Fibroblast of the conjunctiva (primary cell): ENCODE measurements at regions not wholly inside any gene's neighbourhood (a gene's known extent, or its start where the extent isn't known, plus 50 kb on each side); places are given as distances from the start of the nearest gene placed in this dataset.

Experiments used
- DNase-seq: peaks from one replicate; pipeline ENCODE4 v3.0.0-alpha.2; 2010; ENCODE audit warnings: low read depth

DNA sequence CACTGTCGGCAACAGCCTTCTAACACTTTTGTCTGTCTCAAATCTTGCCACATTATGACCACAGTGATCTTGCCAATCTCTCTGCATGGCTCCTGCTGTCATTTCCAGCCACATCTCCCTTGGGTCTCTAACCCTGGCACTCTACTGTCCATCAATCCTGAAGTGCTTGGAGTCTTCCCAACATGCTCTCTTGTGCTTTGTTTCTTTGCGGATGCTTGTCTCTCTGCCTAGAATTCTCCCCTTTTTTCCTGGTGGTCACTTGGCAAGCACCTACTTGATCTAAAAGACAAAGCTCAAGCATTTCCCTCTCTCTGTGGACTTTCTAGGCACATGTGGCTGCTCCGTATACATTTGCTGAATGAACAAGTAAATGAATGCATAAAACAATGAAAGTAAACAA lies 290.7 kb upstream of the MAP3K7 start:
- no peak for DNase-seq

DNA sequence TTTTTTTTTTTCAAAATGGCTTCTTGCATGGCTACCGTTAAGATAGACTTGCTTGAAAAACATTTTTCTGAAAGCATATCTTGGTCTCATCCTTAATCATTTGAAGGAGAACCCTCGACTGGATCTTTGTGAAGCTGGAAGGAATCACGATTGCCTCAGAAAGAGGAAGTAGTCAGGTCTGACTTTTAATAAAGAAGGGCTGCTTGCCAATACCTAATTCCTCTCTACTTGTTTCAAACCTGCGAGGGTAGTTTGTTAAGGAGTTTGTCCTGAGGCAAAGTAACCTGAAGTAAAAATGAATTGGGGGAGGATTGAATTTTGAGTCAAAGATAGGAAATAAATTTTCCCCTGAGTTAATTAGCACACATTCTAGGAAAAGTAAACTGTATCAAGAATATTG lies 288.1 kb upstream of the MAP3K7 start:
- DNase-seq, result no peak

DNA sequence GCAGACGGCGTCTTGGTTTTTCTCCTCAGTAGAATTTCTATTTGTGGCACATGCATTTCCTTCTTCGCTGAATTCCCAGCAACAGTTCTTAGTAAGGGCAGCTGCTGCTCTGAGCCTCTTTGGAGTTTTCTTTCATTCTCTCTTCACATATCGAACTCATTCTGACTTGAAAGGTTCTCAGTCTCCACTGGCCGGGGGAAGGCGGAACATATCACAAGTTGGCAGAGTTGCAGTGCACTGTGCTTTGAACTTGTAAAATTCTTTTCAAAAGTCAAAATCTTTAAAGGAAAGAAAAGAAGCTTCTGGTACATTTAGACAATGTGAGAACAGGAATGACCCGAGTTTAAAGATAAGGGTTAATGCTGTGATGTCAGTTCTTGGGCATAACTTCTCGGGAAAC lies 286.1 kb upstream of the MAP3K7 start:
- DNase-seq, result no peak

DNA sequence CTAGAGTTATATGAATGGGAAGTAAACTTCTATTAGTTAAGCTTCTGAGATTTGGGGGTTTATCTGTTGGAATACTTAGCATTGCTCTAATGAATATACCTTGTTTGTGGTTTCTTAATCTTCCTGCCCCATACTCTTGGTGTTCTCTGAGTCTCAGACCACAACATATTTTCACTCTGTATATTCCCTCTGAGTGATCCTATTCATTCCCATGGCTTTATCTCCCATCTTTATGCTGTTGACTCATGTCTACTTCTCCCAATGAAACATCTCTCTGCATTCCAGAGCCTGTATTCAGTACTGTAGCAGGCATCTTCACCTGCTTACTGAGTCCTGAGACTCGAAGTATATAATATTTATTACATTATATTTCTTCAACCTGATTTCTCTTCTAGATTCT lies 283.7 kb upstream of the MAP3K7 start:
- DNase-seq, result no peak

DNA sequence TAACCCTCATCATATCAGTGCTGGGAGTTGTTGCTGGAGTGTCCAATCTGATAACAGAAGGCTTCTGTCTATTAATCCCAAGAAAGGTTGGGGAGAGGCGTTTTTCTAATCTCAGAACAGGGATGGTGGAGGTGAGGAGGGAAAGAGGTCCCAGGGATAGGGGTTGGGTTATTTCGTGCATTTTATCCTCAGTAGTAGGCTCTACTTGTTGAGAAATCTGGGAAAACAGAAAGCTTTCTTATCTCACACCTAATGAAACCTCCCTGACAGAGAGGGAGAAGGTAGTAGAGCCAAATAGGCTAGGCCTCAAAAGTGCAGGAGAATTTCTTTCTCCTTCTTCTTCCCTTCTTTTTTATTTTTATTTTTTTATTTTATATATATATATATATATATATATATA lies 281.8 kb upstream of the MAP3K7 start:
- DNase-seq, result no peak

DNA sequence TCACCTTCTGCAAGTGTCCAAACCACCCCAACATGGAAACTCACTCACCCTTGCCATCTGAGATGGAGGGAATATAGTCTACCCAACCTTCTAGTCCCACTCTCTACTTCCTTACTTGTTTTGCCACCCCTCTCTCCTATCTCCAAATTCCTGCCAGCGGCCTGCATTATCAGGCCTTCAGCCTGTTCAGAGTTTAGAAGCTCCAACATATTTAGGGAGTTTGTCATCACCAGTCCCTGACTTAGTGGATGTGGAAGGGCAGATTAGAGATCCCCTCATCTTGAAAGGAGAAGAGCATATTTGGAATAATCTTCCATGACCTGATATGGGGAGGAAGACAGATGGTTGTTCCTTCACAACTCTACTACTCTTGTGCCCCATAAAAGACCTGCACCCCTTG lies 281.4 kb upstream of the MAP3K7 start:
- DNase-seq, result no peak

DNA sequence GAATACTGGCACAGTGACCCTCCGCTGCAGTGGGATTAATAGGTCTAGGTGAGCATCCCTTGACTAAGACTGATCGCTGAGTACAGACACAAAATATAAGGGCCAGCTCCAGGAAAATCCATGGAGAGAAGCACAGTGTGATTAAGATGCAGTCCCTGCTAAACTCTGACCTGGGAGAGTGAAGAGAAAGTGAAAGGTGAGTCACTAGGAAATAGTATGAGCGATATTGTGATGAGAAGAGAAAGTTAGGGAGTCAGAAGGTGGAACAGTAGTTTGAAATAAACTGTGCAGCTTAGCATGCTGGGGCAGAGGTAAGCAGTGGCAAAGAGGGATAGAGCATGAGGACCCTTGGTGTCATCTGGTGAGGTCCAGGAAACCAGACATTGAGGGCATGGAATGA lies 278.6 kb upstream of the MAP3K7 start:
- no peak for DNase-seq

DNA sequence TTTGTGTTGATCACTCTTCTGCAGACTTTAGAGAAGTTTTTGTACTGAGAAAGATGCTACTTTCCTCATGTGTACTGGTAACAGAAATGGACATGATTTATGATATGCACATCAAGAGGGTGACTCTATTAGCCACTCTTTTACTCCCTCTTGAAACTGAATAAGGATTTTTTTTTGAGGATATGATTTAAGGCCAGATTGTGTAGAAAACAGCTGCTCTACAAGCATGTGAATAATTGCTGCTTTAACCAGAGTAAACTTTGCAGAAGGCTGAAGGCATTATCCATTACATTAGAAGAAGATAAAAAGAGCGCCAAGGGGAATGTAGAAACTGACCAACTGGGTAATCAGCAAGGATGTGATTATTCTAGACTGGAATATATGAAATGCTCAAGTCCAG lies 276.2 kb upstream of the MAP3K7 start:
- DNase-seq, result no peak

DNA sequence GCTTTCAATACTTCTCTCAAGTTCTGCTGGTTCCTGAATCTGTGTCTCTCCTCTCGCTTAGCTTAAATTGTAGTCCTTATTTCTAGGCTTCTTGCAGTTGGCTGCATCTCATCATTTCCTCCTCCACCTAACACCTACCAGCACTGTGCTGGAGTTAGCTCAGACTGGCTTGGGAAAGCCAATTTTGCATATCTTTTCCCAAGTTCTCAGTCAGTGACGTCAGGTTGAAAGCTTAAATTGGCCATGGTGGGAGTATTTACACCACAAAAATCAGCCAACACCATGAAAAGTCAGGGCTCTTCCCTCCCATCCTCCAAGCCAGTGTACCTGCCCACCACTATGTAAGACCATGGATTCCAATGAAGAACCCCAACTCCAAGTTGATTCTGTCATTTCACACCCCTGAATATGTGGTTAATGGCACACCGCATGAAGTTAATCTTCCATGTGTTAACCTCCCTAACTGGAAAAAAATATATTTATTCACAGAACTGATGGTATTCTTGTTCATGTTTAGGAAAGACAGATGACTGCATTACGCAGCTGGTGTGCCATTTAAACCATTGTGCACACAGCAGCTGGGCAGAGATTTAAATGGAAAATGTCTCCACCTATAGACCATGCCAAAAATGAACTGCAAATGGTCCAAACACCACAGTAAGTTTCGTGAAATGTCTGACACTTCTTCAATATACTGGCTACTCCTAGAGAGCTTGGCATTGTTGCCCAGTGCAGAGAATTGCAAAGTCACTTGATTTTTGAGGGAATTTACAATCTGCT lies 274.1 kb upstream of the MAP3K7 start:
- no peak for DNase-seq

DNA sequence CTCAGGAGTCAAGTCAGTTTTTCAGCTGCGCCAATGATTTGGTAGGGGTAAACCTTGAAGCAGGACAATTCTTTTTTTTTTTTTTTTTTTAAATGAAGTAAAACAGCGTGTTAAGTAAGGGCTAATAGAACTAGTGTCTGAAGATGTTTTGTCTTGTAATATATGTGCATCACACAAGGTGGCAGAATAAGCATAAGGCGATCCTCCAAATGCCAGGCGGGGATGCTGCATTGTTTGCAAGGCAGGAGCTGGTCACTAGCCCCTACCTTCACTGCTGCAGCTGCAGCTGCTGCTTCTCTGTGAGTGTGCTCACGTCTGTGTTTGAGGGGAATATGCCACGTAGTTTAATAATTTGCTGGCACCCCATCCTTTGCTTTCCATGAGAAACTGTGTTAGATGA lies 272.7 kb upstream of the MAP3K7 start:
- no peak for DNase-seq

DNA sequence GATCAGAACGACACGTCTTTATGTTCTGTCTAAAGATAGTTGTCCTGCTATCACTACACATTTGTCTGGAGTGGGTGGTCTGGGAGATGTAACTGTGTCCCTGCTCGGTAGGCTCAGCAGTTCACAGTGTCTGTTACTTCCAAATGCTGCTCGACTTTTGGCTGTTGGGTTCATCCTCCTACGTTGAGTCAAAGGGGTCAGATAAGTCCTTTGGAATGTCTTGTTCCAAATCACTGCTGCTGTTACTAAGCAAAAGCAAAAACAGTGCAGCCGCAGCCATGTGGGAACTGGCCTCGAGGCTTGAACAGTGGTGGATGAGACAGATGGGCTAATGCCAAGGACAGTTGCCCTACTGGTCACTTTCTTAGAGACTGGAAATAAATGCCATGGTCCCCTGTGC lies 272.2 kb upstream of the MAP3K7 start:
- DNase-seq, result no peak

DNA sequence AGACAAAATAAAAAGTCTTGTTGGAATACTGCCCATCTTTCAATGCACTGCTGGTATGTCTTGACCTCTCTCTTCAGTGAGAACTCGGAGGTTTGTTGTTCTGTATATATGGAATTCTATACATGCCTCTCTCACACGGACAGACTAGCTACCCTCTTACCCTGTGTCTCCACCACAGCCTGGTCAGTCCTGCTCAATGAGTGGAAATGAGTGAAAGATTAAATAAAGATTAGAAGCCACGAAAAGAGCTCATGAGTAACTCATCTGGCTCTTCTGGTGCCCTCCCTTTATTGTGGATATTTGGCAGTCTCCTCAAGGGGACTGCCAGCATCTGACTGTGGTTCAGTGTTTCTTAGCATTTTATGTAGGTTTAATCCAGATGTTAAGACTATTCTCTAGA lies 262.8 kb upstream of the MAP3K7 start:
- DNase-seq, result no peak

DNA sequence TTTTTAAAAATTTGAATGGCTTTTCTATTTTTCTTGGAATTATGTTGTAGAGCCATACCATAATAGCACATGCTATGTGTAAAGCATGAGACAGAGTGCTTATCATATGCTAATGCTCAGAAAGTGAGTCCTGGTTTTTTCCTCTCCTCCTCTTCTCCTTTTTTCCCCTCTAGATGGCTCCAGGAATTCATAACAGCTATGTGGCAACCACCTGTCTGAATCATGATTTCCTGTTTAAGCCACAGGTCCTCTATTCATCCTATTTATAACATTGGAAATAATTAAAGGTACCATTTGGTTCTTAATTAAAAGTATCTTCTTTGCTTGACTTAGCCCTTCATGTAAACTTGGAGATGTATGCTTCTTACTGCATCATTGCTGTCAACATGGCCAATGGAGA lies 260.0 kb upstream of the MAP3K7 start:
- DNase-seq, result no peak

DNA sequence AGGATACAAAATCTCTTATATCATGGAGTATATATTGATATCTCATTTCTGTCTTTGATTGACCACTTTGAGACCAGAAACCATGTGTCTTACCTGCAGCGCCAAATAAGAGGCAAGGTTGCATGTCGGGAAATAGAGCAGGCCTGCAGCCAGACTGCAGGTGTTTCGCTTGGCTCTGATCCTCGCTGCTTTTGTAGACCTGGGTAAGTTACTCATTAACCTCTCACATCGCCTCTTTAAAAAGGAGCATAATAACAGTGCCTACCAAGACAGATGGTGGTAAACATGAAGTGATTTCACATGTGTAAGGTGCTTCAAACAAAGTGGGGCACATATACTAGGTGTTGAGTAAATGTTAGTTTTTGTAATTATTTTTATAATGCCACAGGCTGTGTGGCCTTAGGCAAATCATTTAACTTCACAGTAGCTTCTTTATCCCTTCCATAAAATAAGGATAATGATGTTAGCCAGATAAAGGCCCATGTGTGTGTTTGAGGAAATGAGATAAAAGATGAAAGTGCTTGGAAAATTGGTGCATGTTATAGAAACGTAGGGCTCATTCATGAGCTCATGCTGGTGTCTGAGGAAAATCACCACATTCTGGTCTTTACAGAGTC lies 248.8 kb upstream of the MAP3K7 start:
- no peak for DNase-seq

DNA sequence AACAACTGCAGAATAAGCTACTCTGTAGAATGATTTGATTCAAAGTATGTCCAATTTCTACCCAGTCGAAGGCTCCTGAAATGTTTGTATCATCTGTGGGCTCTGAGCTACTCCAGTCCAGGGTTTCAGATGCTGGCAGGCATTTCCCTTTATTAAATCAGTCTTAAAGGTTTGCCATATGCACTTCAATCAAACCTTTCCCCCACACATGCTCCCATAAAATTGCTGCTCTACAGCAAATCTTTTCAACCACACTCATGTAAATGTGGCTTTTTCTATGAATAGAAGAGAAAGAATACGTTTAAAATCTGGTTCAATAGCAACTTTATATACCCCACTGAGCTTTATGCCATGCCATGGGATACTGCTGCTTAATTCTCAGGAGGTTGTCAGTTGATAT lies 242.4 kb upstream of the MAP3K7 start:
- no peak for DNase-seq

DNA sequence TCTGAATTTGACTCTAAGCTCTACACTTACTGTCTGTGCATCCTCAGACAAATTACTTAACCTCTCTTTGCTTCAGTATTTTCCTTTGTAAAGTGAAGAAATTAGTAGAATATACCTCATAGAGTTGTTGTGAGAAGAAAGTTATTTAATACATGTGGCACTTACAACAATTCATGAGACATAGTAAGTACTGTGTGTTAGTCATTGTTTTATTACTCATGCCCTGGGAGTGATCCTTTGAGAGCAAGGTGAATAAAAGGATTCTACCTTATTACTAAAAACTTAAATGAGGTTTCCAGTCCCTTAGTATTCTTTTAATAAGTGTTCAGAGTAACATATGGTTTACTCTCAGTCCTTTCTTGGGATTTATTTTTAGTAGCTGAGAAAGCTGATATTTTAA lies 233.6 kb upstream of the MAP3K7 start:
- DNase-seq, result no peak

DNA sequence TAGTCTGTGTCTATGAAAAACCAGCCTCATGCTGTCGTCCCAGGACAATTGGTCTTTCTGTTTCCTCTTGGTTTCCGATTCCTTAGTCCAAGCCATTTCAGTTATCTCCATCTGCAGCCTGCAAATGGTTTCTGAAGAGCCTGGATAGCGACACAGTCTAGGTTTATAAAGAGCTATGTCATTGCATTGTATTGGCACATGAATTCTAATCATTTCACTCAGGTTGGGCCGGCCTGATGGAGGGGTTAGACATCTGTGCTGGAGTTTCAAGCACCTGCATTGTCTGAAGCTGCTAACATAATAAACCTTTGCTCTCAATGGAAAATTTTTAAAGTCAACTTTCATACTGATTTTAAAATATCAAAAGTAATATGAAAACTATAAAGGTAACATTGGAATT lies 232.6 kb upstream of the MAP3K7 start:
- DNase-seq, result no peak

DNA sequence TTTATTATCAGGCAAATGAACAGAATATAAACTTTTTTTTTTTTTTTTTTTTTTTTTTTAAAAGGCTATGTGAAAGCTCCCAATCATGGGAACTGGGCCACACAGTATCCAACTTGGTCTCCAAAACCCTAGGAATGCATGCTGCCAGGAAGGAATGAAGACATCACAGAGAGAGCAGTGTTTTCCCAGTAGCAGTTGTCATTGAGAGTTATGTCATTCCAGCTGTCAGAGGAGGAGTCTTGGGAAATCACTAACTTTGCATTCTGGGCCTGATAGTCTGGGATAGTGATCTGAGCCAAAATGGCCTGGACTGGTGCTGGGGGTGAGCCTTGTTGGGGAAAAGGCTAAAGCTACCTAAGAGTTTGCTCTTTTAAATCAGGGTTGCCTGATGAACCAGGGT lies 231.3 kb upstream of the MAP3K7 start:
- no peak for DNase-seq

DNA sequence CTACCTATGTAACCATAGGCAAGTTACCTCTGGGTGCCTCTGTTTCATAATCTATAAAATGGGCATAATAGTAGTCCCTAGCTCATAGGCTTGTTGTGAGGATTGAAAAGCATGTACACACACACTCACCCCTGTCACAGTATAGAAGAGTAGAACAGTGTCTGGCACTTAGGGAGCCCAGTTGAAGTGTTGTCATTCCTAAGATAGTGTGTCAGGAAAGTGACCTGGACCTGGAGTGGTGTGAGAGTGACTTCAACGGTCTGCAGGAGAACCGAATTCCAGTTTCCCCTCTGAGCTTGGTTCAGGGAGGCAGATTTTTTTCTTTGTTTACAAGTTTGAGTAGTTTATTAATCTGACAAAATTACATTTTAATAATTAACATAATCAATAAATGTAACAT lies 229.9 kb upstream of the MAP3K7 start:
- no peak for DNase-seq

DNA sequence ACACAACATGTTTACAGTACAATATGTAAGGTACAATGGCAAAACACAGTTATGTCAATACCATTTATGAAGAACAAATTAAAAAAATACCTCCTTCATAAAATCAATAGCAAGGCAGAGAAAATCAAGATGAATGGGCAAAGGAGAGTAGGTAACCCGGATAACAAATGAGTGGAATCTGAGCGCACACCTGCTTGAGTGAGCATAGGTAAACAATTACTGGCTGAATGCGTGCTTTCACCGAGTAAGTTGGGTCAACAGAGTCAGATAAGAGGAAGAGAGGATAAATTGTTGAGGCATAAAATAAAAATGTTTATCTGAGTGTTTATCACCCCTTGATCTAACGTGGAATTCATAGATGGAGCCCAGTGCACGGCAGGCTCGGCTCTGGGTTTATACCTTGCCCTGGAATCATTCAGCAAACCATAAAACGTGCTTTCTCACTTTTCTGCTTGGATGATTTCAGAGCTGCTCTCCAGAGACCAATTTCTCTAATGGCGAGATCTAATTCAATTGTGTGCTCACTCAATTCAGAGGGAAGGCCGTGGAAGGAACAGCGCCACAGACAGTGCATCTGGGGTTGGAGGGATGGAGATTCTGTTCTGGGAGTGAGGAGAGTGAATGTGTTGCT lies 224.8 kb upstream of the MAP3K7 start:
- no peak for DNase-seq

DNA sequence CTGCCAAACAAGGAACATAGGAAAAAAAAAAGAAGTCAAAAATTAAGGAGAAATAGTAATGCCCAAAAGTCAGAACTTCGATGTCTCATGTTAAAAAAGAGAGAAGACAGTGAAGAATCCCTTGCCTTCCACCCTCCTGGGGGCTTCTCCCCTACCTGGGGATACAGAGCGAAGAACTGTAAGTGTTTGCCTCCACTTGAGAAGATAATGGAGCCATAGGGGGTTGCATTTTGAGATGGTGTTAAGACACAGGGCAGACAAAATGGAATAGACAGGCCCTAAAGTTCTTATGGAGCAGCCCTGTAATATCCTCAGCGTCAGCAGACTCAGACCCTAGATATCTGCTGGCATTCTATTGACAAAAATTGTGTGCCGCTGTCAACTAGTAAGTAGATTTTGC lies 222.2 kb upstream of the MAP3K7 start:
- no peak for DNase-seq

DNA sequence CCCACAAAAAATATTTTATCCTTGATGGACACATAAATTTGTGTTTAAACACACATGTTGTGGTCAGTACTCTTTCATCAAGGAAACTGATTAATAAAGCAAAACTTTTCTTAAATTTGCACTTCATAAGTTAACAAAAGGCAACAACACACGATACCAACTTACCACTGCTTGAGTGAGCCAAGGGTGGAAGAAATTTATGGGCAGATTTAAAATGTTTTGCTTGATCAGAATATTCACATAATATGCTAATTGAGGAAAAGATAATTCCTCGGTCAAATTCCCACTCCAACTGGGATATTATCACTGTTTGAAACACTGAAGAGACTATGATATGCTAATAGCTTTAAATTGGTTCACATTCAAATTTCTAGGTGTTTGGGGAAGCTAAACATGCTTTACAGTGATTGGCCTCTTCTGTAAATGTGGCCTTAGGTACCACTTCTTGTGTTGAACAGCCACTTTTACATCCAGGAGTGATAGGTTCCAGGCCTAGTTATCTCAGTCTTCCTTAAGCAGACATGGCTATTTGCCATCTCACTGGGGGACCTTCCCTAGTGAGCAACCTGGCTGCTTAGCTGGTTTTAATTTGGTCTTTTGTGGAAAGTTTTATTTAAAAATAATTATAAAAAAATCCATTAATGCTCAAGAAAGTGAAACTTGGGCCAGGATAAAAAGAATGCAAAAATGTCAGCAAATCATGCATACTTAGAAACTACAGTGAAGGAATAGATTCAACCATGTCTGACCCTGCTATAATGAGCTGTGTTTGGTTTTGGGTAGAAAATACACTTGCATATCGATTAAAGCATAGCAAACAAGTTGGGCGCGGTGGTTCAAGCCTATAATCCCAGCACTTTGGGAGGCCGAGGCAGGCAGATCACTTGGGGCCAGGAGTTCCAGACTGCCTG lies 221.2 kb upstream of the MAP3K7 start:
- no peak for DNase-seq
